HEK293T (cell line): ENCODE measurements at regions not wholly inside any gene's neighbourhood (a gene's known extent, or its start where the extent isn't known, plus 50 kb on each side); places are given as distances from the start of the nearest gene placed in this dataset.

ENCODE experiments used
- BHLHE40 ChIP-seq: fragments of 450-650 bp; IDR thresholded peaks from 2 replicates; pipeline ENCODE4 v1.6.1; 2016; ENCODE audit warnings: mild to moderate bottlenecking, moderate library complexity, borderline replicate concordance
- CTBP1 ChIP-seq: fragments of 450-650 bp; IDR thresholded peaks from 2 replicates; pipeline ENCODE4 v1.6.1; 2016; ENCODE audit warnings: borderline replicate concordance
- ELF4 ChIP-seq: fragments of 450-650 bp; IDR thresholded peaks from 2 replicates; pipeline ENCODE4 v1.6.1; 2017; ENCODE audit warnings: antibody characterized with exemption
- FOXK2 ChIP-seq: fragments of 450-650 bp; IDR thresholded peaks from 2 replicates; pipeline ENCODE4 v1.6.1; 2016; ENCODE audit warnings: mild to moderate bottlenecking
- FOXM1 ChIP-seq: fragments of 450-650 bp; IDR thresholded peaks from 2 replicates; pipeline ENCODE4 v1.6.1; 2017; ENCODE audit warnings: mild to moderate bottlenecking, borderline replicate concordance
- L3MBTL2 ChIP-seq: fragments of 450-650 bp; conservative IDR thresholded peaks from 2 replicates; pipeline ENCODE4 v1.6.1; 2016; ENCODE audit warnings: mild to moderate bottlenecking
- LEF1 ChIP-seq: fragments of 450-650 bp; IDR thresholded peaks from 2 replicates; pipeline ENCODE4 v1.6.1; 2017; ENCODE audit warnings: mild to moderate bottlenecking, borderline replicate concordance
- SP1 ChIP-seq: fragments of 450-650 bp; IDR thresholded peaks from 2 replicates; pipeline ENCODE4 v1.6.1; 2017
- SUZ12 ChIP-seq: fragments of 450-650 bp; IDR thresholded peaks from 2 replicates; pipeline ENCODE4 v1.6.1; 2016; ENCODE audit warnings: mild to moderate bottlenecking
- TARDBP ChIP-seq: fragments of 450-650 bp; IDR thresholded peaks from 2 replicates; pipeline ENCODE4 v1.6.1; 2016
- ZNF384 ChIP-seq: fragments of 450-650 bp; IDR thresholded peaks from 2 replicates; pipeline ENCODE4 v1.6.1; 2016

DNA sequence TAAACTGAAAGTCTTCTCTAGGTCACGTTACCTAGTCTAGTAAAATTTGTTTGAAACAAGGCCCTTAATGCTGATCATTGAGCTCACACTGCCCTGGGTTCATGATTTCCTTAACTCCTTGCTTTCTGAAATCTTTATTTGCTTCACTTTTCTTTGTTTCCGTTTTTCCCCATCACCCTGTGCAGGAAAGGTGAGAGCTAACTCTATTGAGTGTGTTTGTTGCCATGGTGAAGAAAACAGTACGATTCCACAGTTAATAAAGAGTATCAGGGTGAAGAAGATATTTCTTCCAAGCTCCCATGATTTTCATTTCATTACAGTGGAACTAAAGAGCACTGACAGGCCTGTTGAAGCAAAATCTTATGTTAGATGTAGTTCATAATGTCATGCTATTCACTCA is 276.2 kb downstream of the RAP2B start:
- TF ChIP-seq SUZ12 (no peak), FOXK2 (no peak), L3MBTL2 (no peak), SP1 (no peak), BHLHE40 (no peak), ELF4 (no peak), LEF1 (no peak), TARDBP (no peak), CTBP1 (no peak), FOXM1 (no peak), ZNF384 (no peak)
